OCI-LY3 (cell line): ENCODE measurements at regions not wholly inside any gene's neighbourhood (a gene's known extent, or its start where the extent isn't known, plus 50 kb on each side); places are given as distances from the start of the nearest gene placed in this dataset.
"Not testable (repeated sequence)": the region's sequence is repeated elsewhere in the genome, so short reads cannot be mapped to it uniquely, and the experiment has no call there.

Source experiments
- H2AFZ ChIP-seq: fragments of 200-600, 300-600 bp; shearing (Covaris generic); 2 replicates; pipeline ENCODE4 v1.6.0; 2014; ENCODE audit warnings: antibody characterized with exemption, low read depth, low read length
- H3K27ac ChIP-seq: fragments of 200-600, 300-600 bp; sonication (generic); 2 replicates; pipeline ENCODE4 v1.5.1; 2014; ENCODE audit warnings: mild to moderate bottlenecking, low read length, moderate library complexity, mixed read lengths
- H3K27me3 ChIP-seq: fragments of 200-600, 300-600 bp; sonication (generic); 2 replicates; pipeline ENCODE4 v1.6.1; 2014; ENCODE audit warnings: low read depth, low read length, mixed read lengths
- H3K36me3 ChIP-seq: fragments of 200-600, 300-600 bp; sonication (generic); replicated peaks from 2 replicates; pipeline ENCODE3; 2014; ENCODE audit warnings: low read depth, low read length, mixed read lengths
- H3K4me1 ChIP-seq: fragments of 300-600, 200-600 bp; sonication (generic); 2 replicates; pipeline ENCODE4 v1.6.1; 2014; ENCODE audit warnings: low read length, mixed read lengths
- H3K4me2 ChIP-seq: fragments of 200-600, 300-600 bp; sonication (generic); 2 replicates; pipeline ENCODE4 v1.6.1; 2014; ENCODE audit warnings: low read length, mixed read lengths
- H3K4me3 ChIP-seq: fragments of 300-600, 200-600 bp; sonication (generic); 2 replicates; pipeline ENCODE4 v1.5.1; 2014; ENCODE audit warnings: antibody characterized with exemption, mild to moderate bottlenecking, low read length, moderate library complexity
- H3K79me2 ChIP-seq: fragments of 300-600, 200-600 bp; shearing (Covaris generic); 2 replicates; pipeline ENCODE4 v1.6.1; 2014; ENCODE audit warnings: mild to moderate bottlenecking, low read length, mixed read lengths
- H3K9ac ChIP-seq: fragments of 300-600, 200-600 bp; shearing (Covaris generic); 2 replicates; pipeline ENCODE4 v1.6.0; 2014; ENCODE audit warnings: mild to moderate bottlenecking, low read length, moderate library complexity
- H3K9me3 ChIP-seq: fragments of 200-600, 300-600 bp; shearing (Covaris generic); 2 replicates; pipeline ENCODE4 v1.6.1; 2014; ENCODE audit warnings: low read length, mixed read lengths; ENCODE audit not compliant: insufficient read depth
- H4K20me1 ChIP-seq: fragments of 200-600, 300-600 bp; sonication (generic); 2 replicates; pipeline ENCODE4 v1.6.1; 2016; ENCODE audit warnings: low read length, mixed read lengths; ENCODE audit not compliant: insufficient read depth
- CTCF ChIP-seq: fragments of 200-600, 300-600 bp; sonication (generic); IDR thresholded peaks from 2 replicates; pipeline ENCODE4 v1.5.1; 2014; ENCODE audit warnings: antibody characterized with exemption, low read length, low read depth
- EZH2phosphoT487 ChIP-seq: fragments of 200-600 bp; shearing (Covaris generic); IDR thresholded peaks from 2 replicates; pipeline ENCODE4 v1.6.1; 2018; ENCODE audit warnings: antibody characterized with exemption, mixed run types, low read depth

GRCh38 chr4:104642521-104642920, 147.8 kb upstream of the CXXC4 start:
- Histone ChIP-seq H3K9me3 (no peaks in the 10 kb centered on the region), H3K4me2 (no peak overlapping the region), H4K20me1 (no peaks in the 10 kb centered on the region), H3K4me1 (no peaks in the 10 kb centered on the region), H3K9ac (no peak overlapping the region), H3K27me3 (no peaks in the 10 kb centered on the region), H3K27ac (no peak overlapping the region), H2AFZ (no peak overlapping the region), H3K79me2 (no peaks in the 10 kb centered on the region), H3K36me3 (no peaks in the 10 kb centered on the region), H3K4me3 (no peak overlapping the region)
- TF ChIP-seq EZH2phosphoT487: no peak
- no peak for TF ChIP-seq CTCF

GRCh38 chr4:104643805-104644204, 149.1 kb upstream of the CXXC4 start:
- no peak overlapping the region for H3K27ac ChIP-seq
- H2AFZ ChIP-seq: no peak overlapping the region
- no peaks in the 10 kb centered on the region for H3K9me3 ChIP-seq
- no peaks in the 10 kb centered on the region for H3K4me1 ChIP-seq
- H4K20me1 ChIP-seq: no peaks in the 10 kb centered on the region
- H3K9ac ChIP-seq: no peak overlapping the region
- H3K27me3 ChIP-seq: no peaks in the 10 kb centered on the region
- H3K79me2 ChIP-seq: no peaks in the 10 kb centered on the region
- no peaks in the 10 kb centered on the region for H3K36me3 ChIP-seq
- no peak overlapping the region for H3K4me3 ChIP-seq
- TF ChIP-seq EZH2phosphoT487 (no peak), CTCF (no peak)
- H3K4me2 ChIP-seq: no peak overlapping the region

GRCh38 chr4:104649631-104650030, 154.9 kb upstream of the CXXC4 start:
- TF ChIP-seq EZH2phosphoT487 (no peak), CTCF (no peak)
- Histone ChIP-seq H4K20me1 (no peaks in the 10 kb centered on the region), H3K27ac (no peak overlapping the region), H3K4me2 (no peak overlapping the region), H3K36me3 (no peaks in the 10 kb centered on the region), H2AFZ (no peak overlapping the region), H3K27me3 (no peaks in the 10 kb centered on the region), H3K9me3 (no peaks in the 10 kb centered on the region), H3K79me2 (no peaks in the 10 kb centered on the region), H3K4me1 (no peaks in the 10 kb centered on the region), H3K9ac (no peak overlapping the region), H3K4me3 (no peak overlapping the region)

GRCh38 chr4:104662269-104662668, 167.6 kb upstream of the CXXC4 start:
- H3K4me2 ChIP-seq, H3K36me3 ChIP-seq, H3K27me3 ChIP-seq, H2AFZ ChIP-seq, H3K27ac ChIP-seq, H3K9me3 ChIP-seq, H3K4me1 ChIP-seq, H4K20me1 ChIP-seq, H3K4me3 ChIP-seq, H3K79me2 ChIP-seq, H3K9ac ChIP-seq: not testable (repeated sequence)

- no peak for TF ChIP-seq EZH2phosphoT487
- TF ChIP-seq CTCF: no peak
- H3K4me2 ChIP-seq: no peak overlapping the region
- no peaks in the 10 kb centered on the region for H3K79me2 ChIP-seq
- H3K27ac ChIP-seq: no peak overlapping the region
- no peak overlapping the region for H3K9ac ChIP-seq
- no peak overlapping the region for H2AFZ ChIP-seq
- no peaks in the 10 kb centered on the region for H4K20me1 ChIP-seq
- H3K9me3 ChIP-seq: no peaks in the 10 kb centered on the region
- no peaks in the 10 kb centered on the region for H3K36me3 ChIP-seq
- H3K4me3 ChIP-seq: no peak overlapping the region
- no peaks in the 10 kb centered on the region for H3K27me3 ChIP-seq
- no peaks in the 10 kb centered on the region for H3K4me1 ChIP-seq
Observed at GRCh38 chr4:104677116-104677515, 182.4 kb upstream of the CXXC4 start.
